GM21526 (cell line): ENCODE measurements at regions not wholly inside any gene's neighbourhood (a gene's known extent, or its start where the extent isn't known, plus 50 kb on each side); places are given as distances from the start of the nearest gene placed in this dataset.
"Not testable (repeated sequence)": the region's sequence is repeated elsewhere in the genome, so short reads cannot be mapped to it uniquely, and the experiment has no call there.

Source experiments
- ATAC-seq: cut with Tn5 transposase; IDR thresholded peaks from one replicate; pipeline ENCODE4 v1.9.1; 2021; ENCODE audit warnings: moderate library complexity; ENCODE audit not compliant: unreplicated experiment, low FRiP score

GRCh38 chr4:116705466-116705865 lies 379.9 kb downstream of the TRAM1L1 start:
- ATAC-seq = no peak

- ATAC-seq = no peak
Measured at GRCh38 chr4:116702949-116703348, 382.4 kb downstream of the TRAM1L1 start.

- ATAC-seq = no peak
Measured at GRCh38 chr4:116688536-116688935, 396.8 kb downstream of the TRAM1L1 start.

GRCh38 chr4:116668190-116668589 lies 417.2 kb downstream of the TRAM1L1 start:
- no peak for ATAC-seq

- ATAC-seq = no peak
Measured at GRCh38 chr4:116665716-116666115, 419.7 kb downstream of the TRAM1L1 start.

GRCh38 chr4:116664198-116664597 lies 421.2 kb downstream of the TRAM1L1 start:
- ATAC-seq = no peak

GRCh38 chr4:116639070-116639577 lies 446.3 kb downstream of the TRAM1L1 start:
- ATAC-seq = no peak

GRCh38 chr4:116638592-116638991 lies 446.8 kb downstream of the TRAM1L1 start:
- no peak for ATAC-seq

GRCh38 chr4:116636917-116637316 lies 448.5 kb downstream of the TRAM1L1 start:
- ATAC-seq = peak; percentile 97

GRCh38 chr4:116632269-116632668 lies 453.1 kb downstream of the TRAM1L1 start:
- ATAC-seq = no peak

- no peak for ATAC-seq
Measured at GRCh38 chr4:116628598-116628997, 456.8 kb downstream of the TRAM1L1 start.

GRCh38 chr4:116627545-116627944 lies 457.8 kb downstream of the TRAM1L1 start:
- ATAC-seq = no peak

GRCh38 chr4:116619508-116619907 lies 465.9 kb downstream of the TRAM1L1 start:
- ATAC-seq = not testable (repeated sequence)

GRCh38 chr4:116618638-116619037 lies 466.7 kb downstream of the TRAM1L1 start:
- no peak for ATAC-seq

GRCh38 chr4:116603096-116603495 lies 482.3 kb downstream of the TRAM1L1 start:
- ATAC-seq = no peak

GRCh38 chr4:116599859-116600258 lies 485.5 kb downstream of the TRAM1L1 start:
- ATAC-seq = no peak

GRCh38 chr4:116598980-116599789 lies 486.2 kb downstream of the TRAM1L1 start:
- no peak for ATAC-seq

- ATAC-seq = no peak
Measured at GRCh38 chr4:116598155-116598979, 487.0 kb downstream of the TRAM1L1 start.

GRCh38 chr4:116590648-116591047 lies 494.7 kb downstream of the TRAM1L1 start:
- no peak for ATAC-seq

- no peak for ATAC-seq
Measured at GRCh38 chr4:116588783-116589182, 496.6 kb downstream of the TRAM1L1 start.

GRCh38 chr4:116585246-116585645 lies 500.1 kb downstream of the TRAM1L1 start:
- no peak for ATAC-seq
